ENCODE measurements at regions not wholly inside any gene's neighbourhood (a gene's known extent, or its start where the extent isn't known, plus 50 kb on each side); places are given as distances from the start of the nearest gene placed in this dataset.

DNA sequence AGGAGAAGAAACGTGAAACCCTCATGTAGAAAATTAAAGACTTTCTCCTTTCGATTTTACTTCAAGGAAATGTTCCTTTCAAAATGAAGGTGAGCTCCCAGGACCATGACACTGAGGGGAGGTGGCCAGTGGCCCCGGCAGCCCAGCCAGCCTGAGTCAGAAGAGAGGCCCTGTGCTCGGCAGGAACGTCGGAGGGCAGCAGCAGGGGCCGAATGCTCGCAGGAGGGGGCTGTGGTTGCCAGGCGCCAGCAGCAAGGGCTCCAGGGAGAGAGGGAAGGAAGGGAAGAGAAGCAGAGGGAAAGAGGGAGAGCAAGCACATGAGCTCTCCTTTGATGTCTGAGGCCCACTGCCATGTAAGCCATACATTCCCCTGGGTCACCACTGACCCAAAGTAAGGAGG lies 73.3 kb upstream of the ACKR3 start:
- DNase-seq: no peak

GRCh38 chr2:236498369-236498768 lies 71.3 kb upstream of the ACKR3 start:
- no peak for DNase-seq

DNA sequence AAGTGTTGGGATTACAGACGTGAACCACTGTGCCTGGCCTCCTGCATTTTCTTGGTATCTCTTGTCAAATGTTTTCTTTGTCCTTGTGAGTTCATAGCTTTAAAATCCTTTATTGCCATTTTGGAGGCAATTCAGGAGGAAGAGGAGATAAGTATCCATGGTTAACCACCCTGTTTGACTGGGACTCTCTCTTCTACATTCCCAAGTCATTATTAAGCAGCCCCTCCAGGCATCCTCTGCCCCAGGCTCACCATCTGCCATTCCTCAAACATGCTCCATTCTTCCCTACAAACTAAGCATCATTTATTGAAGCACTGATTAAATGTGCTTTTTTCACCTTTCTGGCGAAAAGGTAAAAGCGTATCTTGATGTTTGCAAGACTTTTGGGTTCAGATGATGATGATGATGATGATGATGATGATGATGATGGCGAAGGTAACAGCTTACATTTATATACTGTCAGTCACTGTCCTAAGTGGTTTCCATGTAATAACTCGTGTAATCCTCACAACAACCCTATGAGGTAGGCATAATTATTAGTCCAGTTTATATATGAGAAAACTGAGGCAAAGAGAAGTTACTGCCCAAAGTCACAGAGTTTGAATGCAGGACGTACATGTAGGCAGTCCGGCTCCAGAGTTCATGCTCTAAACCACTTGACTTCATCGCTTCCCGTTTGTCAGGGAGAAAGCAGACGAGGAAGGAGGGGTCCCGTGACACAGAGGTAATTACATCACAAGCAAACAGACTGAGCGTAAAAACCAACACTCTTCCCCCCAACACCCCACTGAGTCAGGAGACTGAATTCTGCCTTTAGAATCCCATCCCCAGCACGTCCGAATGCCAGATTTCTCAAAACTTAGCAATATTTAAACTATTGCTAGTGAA lies 69.7 kb upstream of the ACKR3 start:
- no peak for DNase-seq

- DNase-seq: no peak
These were observed 68.6 kb upstream of the ACKR3 start for GRCh38 chr2:236501026-236501425.

GRCh38 chr2:236501531-236501930 lies 68.1 kb upstream of the ACKR3 start:
- no peak for DNase-seq

- DNase-seq: no peak
These were observed 66.5 kb upstream of the ACKR3 start for GRCh38 chr2:236503100-236503499.

- DNase-seq: no peak
These were observed 66.0 kb upstream of the ACKR3 start for GRCh38 chr2:236503583-236503982.

- no peak for DNase-seq
These were observed 64.6 kb upstream of the ACKR3 start for GRCh38 chr2:236505041-236505440.

- no peak for DNase-seq
These were observed 64.0 kb upstream of the ACKR3 start for GRCh38 chr2:236505648-236506047.

- peak; percentile 55 for DNase-seq
These were observed 62.1 kb upstream of the ACKR3 start for GRCh38 chr2:236507393-236508085.

DNA sequence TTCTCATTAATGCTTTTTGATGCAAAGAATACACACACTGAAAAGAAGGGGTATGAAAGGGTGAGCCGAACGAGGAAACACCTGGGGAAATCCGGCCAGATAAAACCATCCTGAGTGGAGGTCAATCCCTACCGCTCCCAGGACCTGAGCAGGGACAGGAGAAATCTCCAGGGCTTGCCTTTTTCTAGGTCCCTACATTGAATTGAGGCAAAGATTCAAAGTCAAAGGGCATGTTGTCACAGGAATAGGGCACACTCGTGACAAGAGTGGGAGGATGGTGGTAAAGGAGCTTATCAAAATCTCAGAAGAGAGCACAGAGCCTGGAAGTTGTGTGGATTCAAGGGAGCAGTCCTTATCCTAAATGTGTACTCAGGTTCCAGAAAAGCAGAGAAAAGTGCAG lies 61.2 kb upstream of the ACKR3 start:
- no peak for DNase-seq

DNA sequence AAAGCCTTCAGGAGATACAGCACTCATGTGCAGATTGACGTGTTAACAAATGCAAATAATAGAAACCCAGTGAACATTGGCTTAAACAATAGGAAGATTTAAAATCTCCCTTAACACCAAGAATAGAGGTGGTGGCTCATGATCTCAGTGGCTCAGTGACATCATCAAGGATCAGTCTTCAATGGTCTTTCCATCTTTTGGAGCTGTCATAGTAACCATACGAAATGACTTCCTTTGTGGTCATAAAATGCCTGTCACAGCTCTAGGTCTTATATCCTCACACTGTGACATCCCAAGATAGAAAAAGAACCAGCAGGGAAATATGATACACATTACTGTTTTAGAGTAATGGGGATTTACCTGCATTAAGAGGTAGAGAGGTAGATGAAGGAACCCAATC lies 59.6 kb upstream of the ACKR3 start:
- DNase-seq: no peak

DNA sequence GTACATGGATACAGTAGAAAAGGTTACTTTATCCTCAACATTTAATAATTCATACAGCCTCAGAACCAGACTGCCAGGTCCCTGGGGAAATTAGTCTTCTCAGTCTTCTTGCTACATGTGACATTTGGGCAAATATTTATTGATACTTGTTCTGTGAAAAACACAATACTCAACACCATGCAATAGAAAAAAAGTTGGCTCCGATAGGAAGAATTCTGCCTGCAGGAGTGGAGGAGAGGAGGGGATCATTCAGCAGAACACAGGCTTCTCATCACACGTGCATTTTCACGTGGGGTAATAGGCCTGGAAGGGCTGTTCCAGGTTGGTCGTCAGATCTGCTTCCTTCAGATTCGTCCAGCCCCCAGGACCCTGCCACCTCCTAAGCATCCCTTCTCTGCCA lies 58.4 kb upstream of the ACKR3 start:
- DNase-seq: no peak

DNA sequence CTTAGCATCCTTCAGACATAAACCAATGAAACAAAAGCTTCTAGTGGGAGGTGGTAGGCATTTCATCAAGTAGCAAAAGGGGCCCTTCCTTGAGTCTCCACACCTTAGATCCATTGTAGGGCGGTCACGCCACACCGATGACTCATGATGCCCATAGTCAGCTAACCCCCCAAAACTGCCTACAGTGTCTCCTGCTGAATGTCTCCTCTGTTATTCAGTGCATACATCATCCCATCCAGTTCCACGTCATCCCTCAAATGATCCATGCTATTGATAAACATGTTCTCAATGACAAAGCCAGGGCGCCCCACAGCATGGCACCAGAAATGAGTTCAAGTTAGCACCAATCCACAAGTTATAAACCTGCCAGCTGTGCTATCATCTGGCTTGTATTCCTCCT lies 57.4 kb upstream of the ACKR3 start:
- no peak for DNase-seq

GRCh38 chr2:236512902-236513435 lies 56.7 kb upstream of the ACKR3 start:
- DNase-seq: peak in 1 of 2 donors; percentile 46

DNA sequence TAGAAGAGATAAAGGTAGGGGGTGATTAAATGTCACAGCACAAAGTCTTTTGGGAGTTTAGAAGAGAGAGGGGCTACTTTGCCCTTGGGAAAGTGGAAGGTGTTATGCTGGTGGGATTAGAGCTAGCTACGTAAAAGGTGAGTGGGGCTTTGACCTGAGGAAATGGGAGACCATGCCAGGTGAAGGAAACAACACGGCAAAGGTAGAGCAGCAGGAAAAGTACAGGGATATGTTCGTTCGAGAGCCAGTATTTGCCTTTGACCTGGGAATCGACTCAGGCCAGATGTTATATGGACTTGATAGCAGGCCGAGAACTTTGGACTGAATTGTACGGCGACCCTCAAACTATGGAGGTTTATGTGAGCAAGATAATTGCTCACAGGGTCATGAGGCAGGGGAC lies 55.7 kb upstream of the ACKR3 start:
- no peak for DNase-seq

DNA sequence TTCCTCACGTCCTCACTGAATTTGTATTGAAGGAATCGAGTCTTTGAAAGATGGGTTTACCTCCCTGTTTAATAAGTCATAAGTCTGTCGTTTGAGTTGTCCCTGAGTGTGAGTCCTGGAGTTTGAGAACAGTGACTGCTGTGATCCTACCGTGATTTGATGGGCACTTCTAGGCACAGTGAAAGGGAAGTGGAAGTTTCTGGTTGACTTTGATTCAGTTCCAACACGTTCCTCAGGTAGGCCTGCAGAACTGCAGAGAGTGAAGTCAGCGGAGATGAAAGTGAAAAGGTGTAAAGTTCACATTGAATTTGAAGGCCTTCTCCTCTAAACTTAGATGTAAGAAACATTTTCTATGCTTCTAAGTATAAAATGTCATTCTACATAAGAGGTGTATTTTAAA lies 52.9 kb upstream of the ACKR3 start:
- no peak for DNase-seq

GRCh38 chr2:236517251-236518031 lies 52.2 kb upstream of the ACKR3 start:
- peak in 1 of 2 donors; percentile 37 for DNase-seq
